Tibial nerve (tissue), 3 donors: ENCODE measurements at regions not wholly inside any gene's neighbourhood (a gene's known extent, or its start where the extent isn't known, plus 50 kb on each side); places are given as distances from the start of the nearest gene placed in this dataset.

Source experiments
- CTCF ChIP-seq, 5 experiments: fragments of 200-600 bp in 3 of 5; fragments of 450-650 bp in 2 of 5; sonication (generic) in 3 of 5; IDR thresholded peaks; one replicate each; pipeline ENCODE4 v1.5.1; 2016 to 2019; ENCODE audit warnings: antibody characterized with exemption in 5 of 5, mild to moderate bottlenecking in 3 of 5, moderate library complexity in 2 of 5
- POLR2A ChIP-seq, 2 donors: fragments of 450-650 bp; IDR thresholded peaks; one replicate each; pipeline ENCODE4 v1.6.1; 2017; ENCODE audit warnings: antibody characterized with exemption in 2 of 2, mild to moderate bottlenecking in 2 of 2, moderate library complexity in 2 of 2

- TF ChIP-seq POLR2A (IDR thresholded peaks at IDR 0.05) (no peak), CTCF (IDR thresholded peaks at IDR 0.05) (no peak)
These were observed 295.9 kb upstream of the N4BP1 start for GRCh38 chr16:48905632-48906505.
